ENCODE measurements at regions not wholly inside any gene's neighbourhood (a gene's known extent, or its start where the extent isn't known, plus 50 kb on each side); places are given as distances from the start of the nearest gene placed in this dataset.

- Histone ChIP-seq H2BK5ac (ENCODE audit: low read depth, low read length, poor library complexity, severe bottlenecking) (no peak overlapping the region), H2AFZ (replicated peaks; ENCODE audit: low read length, poor library complexity) (no peak overlapping the region), H3K9me1 (ENCODE audit: insufficient read depth, low read length) (no peaks in the 10 kb centered on the region), H3K27ac (ENCODE audit: insufficient read depth, low read length) (no peak overlapping the region), H4K8ac (ENCODE audit: low read depth in 2 of 2, low read length in 2 of 2) (no peak overlapping the region), H3K4me2 (ENCODE audit: low read depth, low read length) (no peak overlapping the region), H3K27me3 (ENCODE audit: control insufficient read depth, insufficient read depth, low read length) (no peaks in the 10 kb centered on the region), H4K5ac (ENCODE audit: low read depth, low read length) (no peak overlapping the region), H3K4me3 (ENCODE audit: insufficient read depth, low read depth, low read length) (no peak overlapping the region), H3K9me3 (ENCODE audit: control insufficient read depth, insufficient read depth, low read length) (peaks cover 2% of the 10 kb centered on the region; the same call in 1 of the 2 replicates), H2AK5ac (ENCODE audit: low read depth, low read length) (no peak overlapping the region), H3K4ac (ENCODE audit: low read depth, low read length) (no peak overlapping the region), H3K14ac (replicated peaks; ENCODE audit: low read depth, low read length) (no peak overlapping the region), H3K9ac (ENCODE audit: low read depth, low read length) (no peak overlapping the region), H3K56ac (ENCODE audit: extremely low read depth, insufficient read depth, low read length) (no peak overlapping the region), H3K23ac (ENCODE audit: low read depth, low read length) (no peak overlapping the region), H3K36me3 (ENCODE audit: control insufficient read depth, insufficient read depth, low read length) (no peaks in the 10 kb centered on the region), H3K18ac (ENCODE audit: low read depth, low read length) (no peak overlapping the region), H4K91ac (ENCODE audit: insufficient read depth, low read depth, low read length) (no peak overlapping the region), H2BK120ac (ENCODE audit: low read depth, low read length) (no peak overlapping the region), H3K4me1 (ENCODE audit: control insufficient read depth, insufficient read depth, low read length) (no peaks in the 10 kb centered on the region), H3K79me1 (ENCODE audit: low read depth in 1 of 2, low read length in 2 of 2) (no peaks in the 10 kb centered on the region), H4K20me1 (ENCODE audit: insufficient read depth, low read length) (no peaks in the 10 kb centered on the region), H2AK9ac (replicated peaks; ENCODE audit: low read depth, low read length, poor library complexity) (no peak overlapping the region), H2BK20ac (ENCODE audit: low read depth, low read length) (no peak overlapping the region), H2BK15ac (ENCODE audit: low read depth, low read length) (no peak overlapping the region)
- intact Hi-C loops (cut with micrococcal nuclease): no loop called here
- no peak for ATAC-seq (ENCODE audit: low read depth)
- no CpG with 5 or more reads among the region's 2 CpGs for WGBS, 2 experiments (ENCODE audit: extremely low coverage in 2 of 2, insufficient read length in 1 of 2)
- dilution Hi-C loops (cut with HindIII; ENCODE audit: low sequenced_read_pairs, unreplicated experiment): no loop called here
- TF ChIP-seq BHLHE40 (IDR thresholded peaks at IDR 0.05; ENCODE audit: low read depth, low read length) (no peak), USF2 (IDR thresholded peaks at IDR 0.05; ENCODE audit: low read depth, low read length) (no peak), MAZ (IDR thresholded peaks at IDR 0.05; ENCODE audit: borderline replicate concordance, low read depth, low read length) (no peak)
- CTCF ChIA-PET: no interaction called here
- no peak for DNase-seq
- POLR2A ChIA-PET (ENCODE audit: unreplicated experiment): no interaction called here
- no TSS peak for BruUV-seq (replicated peaks)
- in situ Hi-C loops (cut with MboI; ENCODE audit: low sequenced_read_pairs): no loop called here
Measured at GRCh38 chr20:60576236-60576635, 618.0 kb downstream of the CDH26 start.
